Panc1 (cell line): ENCODE measurements at regions not wholly inside any gene's neighbourhood (a gene's known extent, or its start where the extent isn't known, plus 50 kb on each side); places are given as distances from the start of the nearest gene placed in this dataset.

Experiments used
- ATAC-seq: fragments of 200-7000 bp; cut with Tn5 transposase; 2 replicates; pipeline ENCODE4 v1.9.1; 2020; ENCODE audit warnings: mild to moderate bottlenecking, moderate library complexity
- BruUV-seq: library from RNA; stranded (reverse); fragments of 400-500 nt; replicated peaks from 2 replicates; lab custom pipeline; 2021; lab: Mats Ljungman, UMichigan
- CTCF ChIA-PET: fragments of 300-600 bp; sonication (Branson Sonifier 250); formaldehyde crosslinking; loops from one replicate; lab custom pipeline; 2022; ENCODE audit warnings: antibody characterized with exemption; lab: Charles Lee
- POLR2A ChIA-PET: fragments of 300-600 bp; sonication (Branson Sonifier 250); formaldehyde crosslinking; loops from one replicate; lab custom pipeline; 2022; ENCODE audit warnings: antibody characterized with exemption; lab: Charles Lee
- DNase-seq: peaks from one replicate; pipeline ENCODE4 v3.0.0-alpha.2; 2010; ENCODE audit warnings: low read depth, low spot score
- H3K27ac ChIP-seq: 2 replicates; pipeline ENCODE4 v1.5.1; 2011; ENCODE audit warnings: mild to moderate bottlenecking, low read length, inconsistent platforms
- H3K27me3 ChIP-seq: fragments of 200-500 bp; sonication (Bioruptor generic); 2 replicates; pipeline ENCODE4 v1.6.0; 2014; ENCODE audit warnings: low read length, inconsistent platforms; ENCODE audit not compliant: control insufficient read depth, insufficient read depth
- H3K36me3 ChIP-seq: fragments of 200-500 bp; sonication (Bioruptor generic); 2 replicates; pipeline ENCODE4 v1.5.1; 2014; ENCODE audit warnings: inconsistent platforms, mild to moderate bottlenecking, low read length, moderate library complexity; ENCODE audit not compliant: control insufficient read depth, insufficient read depth
- H3K4me1 ChIP-seq: 2 replicates; pipeline ENCODE4 v1.5.1; 2011; ENCODE audit warnings: inconsistent platforms, mild to moderate bottlenecking, low read length, moderate library complexity; ENCODE audit not compliant: control insufficient read depth, insufficient read depth
- H3K4me3 ChIP-seq, 2 experiments: 2 replicates each; pipeline ENCODE4 v1.5.1; 2011 to 2012; ENCODE audit warnings: low read depth in 2 of 2, low read length in 2 of 2, mild to moderate bottlenecking in 2 of 2, inconsistent platforms in 1 of 2, moderate library complexity in 1 of 2
- H3K9me3 ChIP-seq: fragments of 200-500 bp; sonication (Bioruptor generic); 2 replicates; pipeline ENCODE4 v1.5.1; 2014; ENCODE audit warnings: low read depth, mild to moderate bottlenecking, inconsistent platforms, low read length, moderate library complexity; ENCODE audit not compliant: control insufficient read depth, insufficient read depth
- CTCF ChIP-seq: fragments of 450-650 bp; IDR thresholded peaks from 2 replicates; pipeline ENCODE4 v1.5.1; 2017; ENCODE audit warnings: mild to moderate bottlenecking
- POLR2AphosphoS5 ChIP-seq: IDR thresholded peaks from 2 replicates; pipeline ENCODE4 v1.6.1; 2012; ENCODE audit warnings: mild to moderate bottlenecking, low read depth, low read length, moderate library complexity
- SIN3A ChIP-seq: IDR thresholded peaks from 2 replicates; pipeline ENCODE4 v1.6.1; 2012; ENCODE audit warnings: low read depth, mild to moderate bottlenecking, low read length, moderate library complexity, borderline replicate concordance; ENCODE audit not compliant: insufficient read depth
- TCF7L2 ChIP-seq: IDR thresholded peaks from 2 replicates; pipeline ENCODE4 v1.6.1; 2011; ENCODE audit warnings: mild to moderate bottlenecking, low read depth, low read length, inconsistent platforms
- in situ Hi-C: cut with HindIII; loops from 2 replicates; pipeline ENCODE4 v1.10.0; 2016; ENCODE audit warnings: low sequenced_read_pairs, low pct_unique_long_range_greater_than_20kb
- intact Hi-C: fragments of 100-400 bp; cut with micrococcal nuclease; formaldehyde crosslinking; loops from one replicate; pipeline ENCODE4 v1.10.0; 2022; ENCODE audit not compliant: unreplicated experiment
- TF ChIP-seq, protein P1 (sequence below), 2 experiments: IDR thresholded peaks; 2 replicates each; pipeline ENCODE4 v1.6.1; 2011 to 2012; ENCODE audit warnings: low read depth in 2 of 2, control low read depth in 1 of 2, low read length in 1 of 2, mild to moderate bottlenecking in 1 of 2, moderate library complexity in 1 of 2; ENCODE audit not compliant: insufficient read depth in 1 of 2

- no peak for DNase-seq
- Histone ChIP-seq H3K27ac (no peak overlapping the region), H3K36me3 (no peaks in the 10 kb centered on the region), H3K27me3 (no peaks in the 10 kb centered on the region), H3K4me1 (0 out of 2 replicates have a peak, but pooled peaks cover 3% of the 10 kb centered on the region), H3K9me3 (no peaks in the 10 kb centered on the region), H3K4me3 (no peak overlapping the region)
- no peak for ATAC-seq
- in situ Hi-C loops (no loop called here), intact Hi-C loops (no loop called here)
- ChIA-PET CTCF (no interaction called here), POLR2A (no interaction called here)
- TF ChIP-seq TCF7L2 (no peak), POLR2AphosphoS5 (no peak), CTCF (no peak), SIN3A (no peak)
- TF ChIP-seq, protein P1, sequence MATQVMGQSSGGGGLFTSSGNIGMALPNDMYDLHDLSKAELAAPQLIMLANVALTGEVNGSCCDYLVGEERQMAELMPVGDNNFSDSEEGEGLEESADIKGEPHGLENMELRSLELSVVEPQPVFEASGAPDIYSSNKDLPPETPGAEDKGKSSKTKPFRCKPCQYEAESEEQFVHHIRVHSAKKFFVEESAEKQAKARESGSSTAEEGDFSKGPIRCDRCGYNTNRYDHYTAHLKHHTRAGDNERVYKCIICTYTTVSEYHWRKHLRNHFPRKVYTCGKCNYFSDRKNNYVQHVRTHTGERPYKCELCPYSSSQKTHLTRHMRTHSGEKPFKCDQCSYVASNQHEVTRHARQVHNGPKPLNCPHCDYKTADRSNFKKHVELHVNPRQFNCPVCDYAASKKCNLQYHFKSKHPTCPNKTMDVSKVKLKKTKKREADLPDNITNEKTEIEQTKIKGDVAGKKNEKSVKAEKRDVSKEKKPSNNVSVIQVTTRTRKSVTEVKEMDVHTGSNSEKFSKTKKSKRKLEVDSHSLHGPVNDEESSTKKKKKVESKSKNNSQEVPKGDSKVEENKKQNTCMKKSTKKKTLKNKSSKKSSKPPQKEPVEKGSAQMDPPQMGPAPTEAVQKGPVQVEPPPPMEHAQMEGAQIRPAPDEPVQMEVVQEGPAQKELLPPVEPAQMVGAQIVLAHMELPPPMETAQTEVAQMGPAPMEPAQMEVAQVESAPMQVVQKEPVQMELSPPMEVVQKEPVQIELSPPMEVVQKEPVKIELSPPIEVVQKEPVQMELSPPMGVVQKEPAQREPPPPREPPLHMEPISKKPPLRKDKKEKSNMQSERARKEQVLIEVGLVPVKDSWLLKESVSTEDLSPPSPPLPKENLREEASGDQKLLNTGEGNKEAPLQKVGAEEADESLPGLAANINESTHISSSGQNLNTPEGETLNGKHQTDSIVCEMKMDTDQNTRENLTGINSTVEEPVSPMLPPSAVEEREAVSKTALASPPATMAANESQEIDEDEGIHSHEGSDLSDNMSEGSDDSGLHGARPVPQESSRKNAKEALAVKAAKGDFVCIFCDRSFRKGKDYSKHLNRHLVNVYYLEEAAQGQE (IDR thresholded peaks at IDR 0.05; ENCODE audit: insufficient read depth in 1 of 2, low read depth in 2 of 2, low read length in 1 of 2): no peak
- no TSS peak for BruUV-seq
These were observed 359.4 kb upstream of the KCNH7 start for GRCh38 chr2:163198007-163198406.

DNA sequence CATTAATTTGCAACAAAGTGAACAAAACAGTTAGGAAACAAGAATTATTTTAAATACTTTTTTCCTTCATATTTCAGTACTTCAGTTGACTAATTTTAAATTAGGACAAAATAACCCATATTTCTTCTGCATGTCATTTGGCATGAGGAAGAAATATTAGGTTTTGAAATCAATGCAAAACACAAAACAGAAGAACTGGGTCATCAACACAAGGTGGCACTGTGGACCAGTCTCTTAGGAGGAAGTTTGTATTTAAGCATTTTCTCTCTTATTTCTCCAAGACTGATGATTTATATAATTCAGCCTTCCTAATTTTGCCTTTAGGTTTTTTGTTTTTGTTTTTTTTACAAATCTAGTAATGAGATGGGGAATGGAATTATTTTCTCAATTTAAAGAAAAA, 352.8 kb upstream of the KCNH7 start:
- intact Hi-C loops: loop anchor here (5.0 kb wide), 2 partner anchors 156 to 541 kb away; no protein-coding TSS in a partner anchor
- no TSS peak for BruUV-seq
- Histone ChIP-seq H3K4me1 (peaks cover 3% of the 10 kb centered on the region; the same call in 1 of the 2 replicates), H3K4me3 (no peak overlapping the region), H3K36me3 (no peaks in the 10 kb centered on the region), H3K9me3 (no peaks in the 10 kb centered on the region), H3K27me3 (no peaks in the 10 kb centered on the region), H3K27ac (no peak overlapping the region; the same call in 1 of the 2 replicates)
- TF ChIP-seq POLR2AphosphoS5 (no peak), CTCF (peak; percentile 72; the same call in 1 of the 2 replicates)
- CTCF ChIA-PET: interaction anchor here (0.9 kb wide), 1 partner anchor 149 kb away, joined by 3 read pairs; no protein-coding TSS in a partner anchor
- DNase-seq (no peak), ATAC-seq (no peak)
- POLR2A ChIA-PET: no interaction called here
- in situ Hi-C loops: no loop called here
